Upper lobe of left lung (tissue), 6 donors: ENCODE measurements at regions not wholly inside any gene's neighbourhood (a gene's known extent, or its start where the extent isn't known, plus 50 kb on each side); places are given as distances from the start of the nearest gene placed in this dataset.

Source experiments
- ATAC-seq, 2 donors: fragments of 200-7000 bp; cut with Tn5 transposase; one replicate each; pipeline ENCODE4 v1.9.1; 2022; ENCODE audit warnings: mild to moderate bottlenecking in 2 of 2, moderate library complexity in 2 of 2; ENCODE audit not compliant: low FRiP score in 2 of 2
- DNase-seq, 2 donors: peaks; one replicate each; pipeline ENCODE4 v3.0.0-alpha.2; 2019 to 2020
- H3K27ac ChIP-seq, 4 donors: fragments of 200-600 bp; sonication (generic); one replicate each; pipeline ENCODE4 v1.5.1; 2016 to 2019
- H3K27me3 ChIP-seq, 4 donors: fragments of 200-600 bp; sonication (generic); one replicate each; pipeline ENCODE4 v1.5.1; 2017 to 2019
- H3K36me3 ChIP-seq, 4 donors: fragments of 200-600 bp; sonication (generic); one replicate each; pipeline ENCODE4 v1.5.1; 2016 to 2019
- H3K4me1 ChIP-seq, 4 donors: fragments of 200-600 bp; sonication (generic); one replicate each; pipeline ENCODE4 v1.5.1; 2018 to 2019
- H3K4me3 ChIP-seq, 4 donors: fragments of 200-600 bp; sonication (generic); one replicate each; pipeline ENCODE4 v1.5.1; 2017 to 2019; ENCODE audit warnings: mild to moderate bottlenecking in 2 of 4, moderate library complexity in 1 of 4
- H3K9me3 ChIP-seq, 4 donors: fragments of 200-600 bp; sonication (generic); one replicate each; pipeline ENCODE4 v1.5.1; 2018 to 2019
- CTCF ChIP-seq, 6 experiments: fragments of 450-650 bp in 4 of 6; fragments of 200-600 bp in 2 of 6; sonication (generic) in 2 of 6; IDR thresholded peaks; one replicate each; pipeline ENCODE4 v1.5.1; 2016 to 2019; ENCODE audit warnings: antibody characterized with exemption in 6 of 6
- EP300 ChIP-seq, 4 donors: sonication (generic); formaldehyde crosslinking; IDR thresholded peaks; one replicate each; pipeline ENCODE4 v1.5.1; 2017; ENCODE audit warnings: antibody characterized with exemption in 4 of 4, control low read depth in 2 of 4
- POLR2A ChIP-seq, 4 donors: fragments of 450-650 bp; IDR thresholded peaks; one replicate each; pipeline ENCODE4 v1.5.1; 2016 to 2017; ENCODE audit warnings: antibody characterized with exemption in 4 of 4, mild to moderate bottlenecking in 2 of 4
- POLR2AphosphoS5 ChIP-seq, 2 donors: sonication (generic); formaldehyde crosslinking; IDR thresholded peaks; one replicate each; pipeline ENCODE4 v1.5.1; 2017; ENCODE audit warnings: antibody characterized with exemption in 2 of 2
- WGBS, 2 donors: methylation state at CpG; one replicate each; pipeline ENCODE4 v1.1.5; 2017 to 2018; 5-methylcytosine and 5-hydroxymethylcytosine counted together
- donor health status: DM: no; HTN: no; CAD: no; lungs with moderate emphysema.
- donor health status: DM: no; HTN: yes; CAD: no; lungs with severe emphysema.

DNA sequence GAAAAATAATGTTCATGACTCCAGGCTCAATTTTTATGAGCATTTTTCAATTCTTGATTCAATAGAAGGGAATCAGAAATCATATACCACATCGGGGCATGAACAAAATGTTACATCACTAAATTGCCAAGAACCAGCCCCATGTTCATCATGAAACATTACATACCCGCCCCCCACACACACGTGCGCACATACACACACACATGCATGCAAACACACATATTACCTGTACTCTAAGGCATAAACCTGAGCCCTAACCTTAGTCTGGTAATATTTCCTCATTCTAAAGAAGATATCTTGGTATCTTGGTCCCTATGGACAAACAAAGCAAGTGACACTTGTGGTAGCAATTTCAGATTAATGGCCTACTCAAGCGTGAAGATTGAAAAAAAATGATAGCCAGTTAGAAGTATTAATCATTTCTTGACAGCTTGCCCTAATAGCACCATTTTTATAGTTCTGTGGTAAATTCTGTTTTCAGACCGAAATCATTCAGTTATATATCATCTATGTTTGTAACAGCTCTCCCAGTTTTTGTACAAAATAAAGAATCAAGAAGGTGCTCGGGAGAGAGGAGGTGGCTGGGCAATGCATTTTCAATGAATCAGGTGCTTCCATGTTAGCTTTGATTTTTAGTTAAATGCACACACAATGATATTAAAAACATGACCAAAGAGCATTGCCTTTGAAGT, 95.4 kb upstream of the DOK5 start:
- TF ChIP-seq POLR2A (IDR thresholded peaks at IDR 0.05) (no peak), CTCF (IDR thresholded peaks at IDR 0.05) (no peak), EP300 (IDR thresholded peaks at IDR 0.05) (no peak), POLR2AphosphoS5 (IDR thresholded peaks at IDR 0.05) (no peak)
- no peak for ATAC-seq

GRCh38 chr20:54382419-54382818, 93.0 kb upstream of the DOK5 start:
- no peak for TF ChIP-seq POLR2AphosphoS5 (IDR thresholded peaks at IDR 0.05)
- TF ChIP-seq POLR2A (IDR thresholded peaks at IDR 0.05) = no peak
- no peak for TF ChIP-seq CTCF (IDR thresholded peaks at IDR 0.05)
- no peak for TF ChIP-seq EP300 (IDR thresholded peaks at IDR 0.05)
- ATAC-seq (no peak), DNase-seq (no peak)
- no peaks in the 10 kb centered on the region for H3K9me3 ChIP-seq
- H3K27me3 ChIP-seq = no peaks in the 10 kb centered on the region
- no peaks in the 10 kb centered on the region for H3K36me3 ChIP-seq
- 20 to 31% methylated on average over 3 of the region's 3 CpGs for WGBS, 2 donors
- no peak overlapping the region for H3K27ac ChIP-seq
- no peaks in the 10 kb centered on the region for H3K4me1 ChIP-seq
- H3K4me3 ChIP-seq = no peak overlapping the region

More for the DNA sequence above, 95.4 kb upstream of the DOK5 start:
- H3K27me3 ChIP-seq = no peaks in the 10 kb centered on the region
- no peak overlapping the region for H3K27ac ChIP-seq
- DNase-seq = no peak
- H3K36me3 ChIP-seq = no peaks in the 10 kb centered on the region
- no peaks in the 10 kb centered on the region for H3K4me1 ChIP-seq
- H3K4me3 ChIP-seq = no peak overlapping the region
- H3K9me3 ChIP-seq = no peaks in the 10 kb centered on the region
- 82 to 83% methylated on average over 7 of the region's 7 CpGs for WGBS, 2 donors

GRCh38 chr20:54385746-54386145, 89.6 kb upstream of the DOK5 start:
- 89 to 90% methylated on average over 8 of the region's 8 CpGs for whole genome bisulfite sequencing, 2 donors
- no peak overlapping the region for H3K27ac ChIP-seq
- H3K4me3 ChIP-seq = no peak overlapping the region
- DNase-seq (no peak), ATAC-seq (no peak)
- H3K9me3 ChIP-seq = no peaks in the 10 kb centered on the region
- H3K27me3 ChIP-seq = no peaks in the 10 kb centered on the region
- TF ChIP-seq CTCF (IDR thresholded peaks at IDR 0.05) (no peak), POLR2AphosphoS5 (IDR thresholded peaks at IDR 0.05) (no peak), POLR2A (IDR thresholded peaks at IDR 0.05) (no peak), EP300 (IDR thresholded peaks at IDR 0.05) (no peak)
- no peaks in the 10 kb centered on the region for H3K4me1 ChIP-seq
- H3K36me3 ChIP-seq = no peaks in the 10 kb centered on the region

- TF ChIP-seq POLR2AphosphoS5 (IDR thresholded peaks at IDR 0.05) (no peak), POLR2A (IDR thresholded peaks at IDR 0.05) (no peak), EP300 (IDR thresholded peaks at IDR 0.05) (no peak), CTCF (IDR thresholded peaks at IDR 0.05) (no peak)
- Histone ChIP-seq H3K4me1 (no peaks in the 10 kb centered on the region), H3K27ac (no peak overlapping the region), H3K36me3 (no peaks in the 10 kb centered on the region), H3K9me3 (no peaks in the 10 kb centered on the region), H3K4me3 (no peak overlapping the region), H3K27me3 (no peaks in the 10 kb centered on the region)
- 74 to 79% methylated on average over 9 of the region's 9 CpGs for WGBS, 2 donors
- DNase-seq (no peak), ATAC-seq (no peak)
Observed at GRCh38 chr20:54389596-54390280, 85.7 kb upstream of the DOK5 start.
